Right lobe of liver (tissue), 6 donors: ENCODE measurements at regions not wholly inside any gene's neighbourhood (a gene's known extent, or its start where the extent isn't known, plus 50 kb on each side); places are given as distances from the start of the nearest gene placed in this dataset.

ENCODE experiments used
- ATAC-seq, 4 donors: fragments of 200-7000 bp; cut with Tn5 transposase; one replicate each; pipeline ENCODE4 v1.9.1; 2020; ENCODE audit warnings: mild to moderate bottlenecking in 4 of 4, moderate library complexity in 4 of 4
- DNase-seq, 3 donors: peaks; one replicate each; pipeline ENCODE4 v3.0.0-alpha.2; 2020
- H3K27ac ChIP-seq, 3 donors: fragments of 200-600 bp; one replicate each; pipeline ENCODE4 v1.8.0; 2022
- H3K27me3 ChIP-seq, 2 donors: fragments of 200-600 bp; one replicate each; pipeline ENCODE4 v1.8.0; 2022
- H3K36me3 ChIP-seq, 4 donors: fragments of 200-600 bp; sonication (generic) in 1 of 4; one replicate each; pipeline versions ENCODE4 v1.5.1 to v1.8.0; 2017 to 2022; ENCODE audit warnings: control low read depth in 1 of 4
- H3K4me1 ChIP-seq, 4 donors: fragments of 200-600 bp; sonication (generic) in 1 of 4; one replicate each; pipeline versions ENCODE4 v1.5.1 to v1.8.0; 2017 to 2022; ENCODE audit warnings: control low read depth in 1 of 4
- H3K4me3 ChIP-seq, 3 donors: fragments of 200-600 bp; one replicate each; pipeline ENCODE4 v1.8.0; 2022
- H3K9me3 ChIP-seq, 4 donors: fragments of 200-600 bp; sonication (generic) in 1 of 4; one replicate each; pipeline versions ENCODE4 v1.5.1 to v1.8.0; 2017 to 2022; ENCODE audit warnings: control low read depth in 1 of 4
- POLR2A ChIP-seq: fragments of 450-650 bp; IDR thresholded peaks from one replicate; pipeline ENCODE4 v1.6.1; 2017; ENCODE audit warnings: antibody characterized with exemption, mild to moderate bottlenecking
- WGBS: methylation state at CpG from one replicate; pipeline ENCODE4 v1.1.6; 2018; ENCODE audit warnings: low coverage, low lambda C conversion rate; ENCODE audit not compliant: insufficient coverage; ENCODE audit errors: missing lambda C conversion rate; 5-methylcytosine and 5-hydroxymethylcytosine counted together
- intact Hi-C, 2 donors: fragments of 100-400 bp; cut with DNase I; formaldehyde crosslinking; loops; one replicate each; pipeline versions ENCODE4 v1.11.2 to v1.14.1; 2022
- TF ChIP-seq, protein P1 (sequence below), 4 donors: fragments of 200-600 bp in 3 of 4; fragments of 450-650 bp in 1 of 4; IDR thresholded peaks; one replicate each; pipeline versions ENCODE4 v1.5.1 to v1.8.0; 2016 to 2022; ENCODE audit warnings: antibody characterized with exemption in 4 of 4, mild to moderate bottlenecking in 2 of 4
- donor health status: DM: no; HTN: yes; CAD: no.
- donor health status: DM: no; HTN: no; CAD: no.
- donor health status: DM: no; HTN: no; CAD: no.
- donor health status: DM: no; HTN: yes; CAD: no.
- donor health status: DM: no; HTN: yes; CAD: no.

DNA sequence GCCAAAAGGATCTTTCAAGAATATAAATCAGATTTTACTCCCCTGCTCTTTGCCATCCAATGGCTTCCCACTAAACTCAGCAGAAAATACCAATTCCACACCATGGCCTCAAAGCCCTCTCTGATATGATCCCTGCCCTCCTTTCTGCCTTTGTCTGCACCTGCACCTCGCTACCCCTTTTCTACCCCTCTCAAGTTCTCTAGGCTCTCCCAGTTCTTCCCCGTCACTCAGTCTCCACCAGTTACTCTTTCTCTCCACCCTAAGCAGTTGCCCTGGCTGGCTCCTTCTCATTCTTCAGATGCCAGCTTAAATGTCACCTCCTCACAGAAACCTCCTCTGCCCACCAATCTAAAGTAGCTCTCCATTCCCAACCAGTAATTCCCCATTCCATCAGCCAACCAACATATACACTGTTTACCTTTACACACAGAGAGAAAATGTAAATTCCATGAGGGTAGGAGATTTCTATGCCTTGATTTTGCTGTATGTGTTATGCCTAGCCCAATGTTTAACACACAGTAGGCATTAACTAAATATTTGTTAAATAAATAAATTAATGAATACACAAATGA is 93.6 kb upstream of the LPP start:
- Histone ChIP-seq H3K27me3 (no peaks in the 10 kb centered on the region), H3K27ac (no peak overlapping the region), H3K36me3 (no peaks in the 10 kb centered on the region), H3K4me3 (no peak overlapping the region), H3K9me3 (no peaks in the 10 kb centered on the region), H3K4me1 (peaks cover 0 to 12% (median 5%) of the 10 kb centered on the region in 4 donors)
- TF ChIP-seq, protein P1, sequence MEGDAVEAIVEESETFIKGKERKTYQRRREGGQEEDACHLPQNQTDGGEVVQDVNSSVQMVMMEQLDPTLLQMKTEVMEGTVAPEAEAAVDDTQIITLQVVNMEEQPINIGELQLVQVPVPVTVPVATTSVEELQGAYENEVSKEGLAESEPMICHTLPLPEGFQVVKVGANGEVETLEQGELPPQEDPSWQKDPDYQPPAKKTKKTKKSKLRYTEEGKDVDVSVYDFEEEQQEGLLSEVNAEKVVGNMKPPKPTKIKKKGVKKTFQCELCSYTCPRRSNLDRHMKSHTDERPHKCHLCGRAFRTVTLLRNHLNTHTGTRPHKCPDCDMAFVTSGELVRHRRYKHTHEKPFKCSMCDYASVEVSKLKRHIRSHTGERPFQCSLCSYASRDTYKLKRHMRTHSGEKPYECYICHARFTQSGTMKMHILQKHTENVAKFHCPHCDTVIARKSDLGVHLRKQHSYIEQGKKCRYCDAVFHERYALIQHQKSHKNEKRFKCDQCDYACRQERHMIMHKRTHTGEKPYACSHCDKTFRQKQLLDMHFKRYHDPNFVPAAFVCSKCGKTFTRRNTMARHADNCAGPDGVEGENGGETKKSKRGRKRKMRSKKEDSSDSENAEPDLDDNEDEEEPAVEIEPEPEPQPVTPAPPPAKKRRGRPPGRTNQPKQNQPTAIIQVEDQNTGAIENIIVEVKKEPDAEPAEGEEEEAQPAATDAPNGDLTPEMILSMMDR (IDR thresholded peaks at IDR 0.05), result no peak
- no peak for TF ChIP-seq POLR2A
- DNase-seq (no peak), ATAC-seq (no peak)
- 100% methylated on average over 1 of the region's 2 CpGs for WGBS
- intact Hi-C loops, result no loop called here

DNA sequence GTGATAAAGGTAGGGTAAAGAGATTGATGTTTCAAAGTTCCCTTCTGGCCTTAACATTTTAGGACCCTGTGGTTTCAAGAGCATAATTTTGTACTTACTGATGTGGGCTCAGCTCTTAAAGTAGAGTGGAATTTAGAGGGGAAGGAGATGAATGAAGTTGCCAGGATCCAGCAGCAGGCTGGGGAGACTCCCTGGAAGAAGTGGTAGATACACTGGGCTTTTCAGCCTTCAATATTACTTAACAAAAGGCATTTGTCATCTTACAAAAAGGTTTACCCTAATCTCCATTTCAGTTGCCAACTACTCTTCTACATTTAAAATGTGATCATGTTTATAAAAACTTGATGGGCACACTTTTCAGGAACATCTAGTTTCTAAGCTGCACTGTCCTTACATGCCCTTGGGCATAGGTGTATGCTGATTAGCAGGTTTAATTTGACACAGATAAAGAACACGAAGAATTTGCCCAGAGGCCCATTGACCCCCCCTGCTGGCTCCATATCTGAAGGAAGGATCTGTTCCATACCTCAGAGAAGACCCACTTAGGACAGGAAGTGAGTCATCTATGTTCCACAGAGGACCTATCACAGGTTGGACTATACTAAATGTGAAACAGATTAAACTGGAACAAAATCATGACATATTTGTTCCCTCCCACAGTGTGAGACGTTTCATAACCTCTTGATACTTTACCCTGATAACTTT is 93.0 kb upstream of the LPP start:
- 27% methylated on average over 2 of the region's 2 CpGs for WGBS

DNA sequence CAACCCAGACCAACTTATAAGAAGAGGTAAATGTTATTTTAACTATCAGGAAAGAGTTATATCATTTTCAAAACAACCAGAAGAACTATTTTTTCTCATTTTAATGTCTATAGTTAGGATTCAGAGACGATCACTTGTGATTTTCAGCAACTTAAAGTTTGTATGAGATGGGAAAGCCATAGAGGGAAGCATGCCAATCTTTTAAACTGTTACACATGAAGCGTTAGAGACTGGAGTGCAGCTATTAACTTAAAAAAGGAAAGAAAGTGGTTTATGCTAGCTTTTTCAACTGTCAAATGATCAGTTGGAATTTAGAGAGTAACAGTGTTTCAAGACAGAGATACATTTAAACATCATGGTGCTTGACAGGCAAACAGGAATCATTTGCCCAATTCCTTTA is 91.7 kb upstream of the LPP start:
- H3K4me3 ChIP-seq, result no peak overlapping the region
- H3K27ac ChIP-seq, result no peak overlapping the region
- intact Hi-C loops, result no loop called here
- WGBS, result 87% methylated on average over 2 of the region's 2 CpGs
- no peaks in the 10 kb centered on the region for H3K36me3 ChIP-seq
- ATAC-seq, result no peak
- H3K9me3 ChIP-seq, result no peaks in the 10 kb centered on the region
- no peaks in the 10 kb centered on the region for H3K27me3 ChIP-seq
- no peak for TF ChIP-seq POLR2A
- TF ChIP-seq, protein P1 (IDR thresholded peaks at IDR 0.05), result no peak
- DNase-seq, result no peak
- H3K4me1 ChIP-seq, result no peaks in the 10 kb centered on the region

More for the DNA sequence above, 93.0 kb upstream of the LPP start:
- Histone ChIP-seq H3K9me3 (no peaks in the 10 kb centered on the region), H3K4me1 (peaks cover 0 to 12% (median 5%) of the 10 kb centered on the region in 4 donors), H3K36me3 (no peaks in the 10 kb centered on the region), H3K27ac (no peak overlapping the region), H3K27me3 (no peaks in the 10 kb centered on the region), H3K4me3 (no peak overlapping the region)
- TF ChIP-seq POLR2A, result no peak
- TF ChIP-seq, protein P1 (IDR thresholded peaks at IDR 0.05), result peak in 1 of 4 donors; percentile 5
- intact Hi-C loops, result no loop called here
- ATAC-seq, result peak; percentile 41 to 77 (median 63)
- DNase-seq, result no peak

DNA sequence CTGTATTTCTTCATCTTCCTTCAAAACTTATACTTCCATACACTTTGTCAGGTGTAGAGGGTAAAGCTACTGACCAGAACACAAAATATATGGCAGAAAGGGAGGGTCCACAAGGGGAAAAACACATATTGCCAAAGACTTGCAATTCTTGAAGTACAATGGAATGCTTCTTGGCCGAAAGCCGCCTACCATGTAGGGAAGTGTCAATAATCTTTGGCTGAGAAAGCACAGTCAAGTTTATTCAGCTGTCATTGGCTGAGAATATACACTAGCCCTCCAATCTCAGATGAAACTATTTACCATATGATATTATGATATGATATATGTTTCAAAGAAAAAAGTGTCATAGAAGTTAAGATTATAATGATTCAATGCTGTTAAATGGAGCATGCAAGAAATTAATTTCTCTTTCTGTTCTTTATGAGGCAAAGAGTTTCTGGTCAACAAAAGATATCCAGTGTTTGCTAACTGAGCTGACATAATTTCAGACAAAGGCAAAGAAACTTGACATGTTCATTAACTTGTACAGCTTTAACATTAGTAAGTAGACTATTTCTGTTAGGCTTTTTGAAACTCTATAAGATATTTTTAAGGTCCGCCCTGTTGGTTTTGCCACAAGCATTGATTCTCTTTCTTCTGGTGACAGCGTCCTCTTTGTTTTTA is 89.0 kb upstream of the LPP start:
- no peaks in the 10 kb centered on the region for H3K4me1 ChIP-seq
- no peak overlapping the region for H3K27ac ChIP-seq
- peak in 2 of 4 donors; percentile 25 to 41 for ATAC-seq
- DNase-seq, result no peak
- TF ChIP-seq, protein P1 (IDR thresholded peaks at IDR 0.05), result no peak
- no peak for TF ChIP-seq POLR2A
- H3K4me3 ChIP-seq, result no peak overlapping the region
- H3K27me3 ChIP-seq, result no peaks in the 10 kb centered on the region
- no peaks in the 10 kb centered on the region for H3K36me3 ChIP-seq
- intact Hi-C loops, result no loop called here
- no peaks in the 10 kb centered on the region for H3K9me3 ChIP-seq
- WGBS, result 55% methylated on average over 4 of the region's 4 CpGs
